ENCODE measurements at regions not wholly inside any gene's neighbourhood (a gene's known extent, or its start where the extent isn't known, plus 50 kb on each side); places are given as distances from the start of the nearest gene placed in this dataset.

DNA sequence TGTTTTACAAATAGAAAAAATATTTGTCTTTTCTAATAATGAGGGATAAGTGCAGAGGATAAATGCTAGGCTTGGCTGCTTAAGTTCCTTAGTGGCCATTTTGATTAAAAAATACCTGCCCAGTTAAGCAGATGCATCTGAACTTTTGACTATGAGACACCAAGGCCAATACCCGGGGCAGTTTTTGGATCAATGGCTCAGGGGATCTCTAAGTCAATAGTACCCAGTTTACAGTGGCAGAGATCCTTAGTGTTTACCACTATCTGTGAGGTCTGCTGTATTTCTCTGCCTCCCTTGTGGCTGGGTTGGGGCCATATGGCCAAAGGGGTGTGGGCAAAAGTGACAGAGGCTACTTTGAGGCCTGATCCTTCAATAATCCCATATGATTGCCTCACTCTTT is 184.5 kb upstream of the MAST4 start:
- Histone ChIP-seq H3K27me3 (no peaks in the 10 kb centered on the region), H3K9me3 (ENCODE audit: low read depth) (no peaks in the 10 kb centered on the region), H3F3A (ENCODE audit: low read depth) (no peaks in the 10 kb centered on the region), H3K9ac (no peak overlapping the region), H3K4me1 (no peaks in the 10 kb centered on the region), H3K4me3 (no peak overlapping the region), H3K27ac (no peak overlapping the region), H3K4me2 (no peak overlapping the region), H2AFZ (replicated peaks) (no peak overlapping the region), H3K79me2 (ENCODE audit: low read depth) (no peaks in the 10 kb centered on the region), H3K36me3 (no peaks in the 10 kb centered on the region), H4K20me1 (ENCODE audit: low read depth) (no peaks in the 10 kb centered on the region)
- Mint-ChIP-seq H3K27me3 (ENCODE audit: insufficient read depth, low read depth) (peaks cover 3% of the 10 kb centered on the region), H3K27ac (no peak overlapping the region), H3K9me3 (no peaks in the 10 kb centered on the region), H3K36me3 (no peaks in the 10 kb centered on the region), H3K4me3 (no peak overlapping the region), H3K4me1 (peaks cover 2% of the 10 kb centered on the region)
- TF ChIP-seq, protein P1, sequence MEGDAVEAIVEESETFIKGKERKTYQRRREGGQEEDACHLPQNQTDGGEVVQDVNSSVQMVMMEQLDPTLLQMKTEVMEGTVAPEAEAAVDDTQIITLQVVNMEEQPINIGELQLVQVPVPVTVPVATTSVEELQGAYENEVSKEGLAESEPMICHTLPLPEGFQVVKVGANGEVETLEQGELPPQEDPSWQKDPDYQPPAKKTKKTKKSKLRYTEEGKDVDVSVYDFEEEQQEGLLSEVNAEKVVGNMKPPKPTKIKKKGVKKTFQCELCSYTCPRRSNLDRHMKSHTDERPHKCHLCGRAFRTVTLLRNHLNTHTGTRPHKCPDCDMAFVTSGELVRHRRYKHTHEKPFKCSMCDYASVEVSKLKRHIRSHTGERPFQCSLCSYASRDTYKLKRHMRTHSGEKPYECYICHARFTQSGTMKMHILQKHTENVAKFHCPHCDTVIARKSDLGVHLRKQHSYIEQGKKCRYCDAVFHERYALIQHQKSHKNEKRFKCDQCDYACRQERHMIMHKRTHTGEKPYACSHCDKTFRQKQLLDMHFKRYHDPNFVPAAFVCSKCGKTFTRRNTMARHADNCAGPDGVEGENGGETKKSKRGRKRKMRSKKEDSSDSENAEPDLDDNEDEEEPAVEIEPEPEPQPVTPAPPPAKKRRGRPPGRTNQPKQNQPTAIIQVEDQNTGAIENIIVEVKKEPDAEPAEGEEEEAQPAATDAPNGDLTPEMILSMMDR (IDR thresholded peaks at IDR 0.05), result no peak
- TF ChIP-seq EZH2 (IDR thresholded peaks at IDR 0.05), result no peak
- no peak for TF ChIP-seq EZH2phosphoT487 (IDR thresholded peaks at IDR 0.05)
- no peak for DNase-seq (ENCODE audit: low spot score)

DNA sequence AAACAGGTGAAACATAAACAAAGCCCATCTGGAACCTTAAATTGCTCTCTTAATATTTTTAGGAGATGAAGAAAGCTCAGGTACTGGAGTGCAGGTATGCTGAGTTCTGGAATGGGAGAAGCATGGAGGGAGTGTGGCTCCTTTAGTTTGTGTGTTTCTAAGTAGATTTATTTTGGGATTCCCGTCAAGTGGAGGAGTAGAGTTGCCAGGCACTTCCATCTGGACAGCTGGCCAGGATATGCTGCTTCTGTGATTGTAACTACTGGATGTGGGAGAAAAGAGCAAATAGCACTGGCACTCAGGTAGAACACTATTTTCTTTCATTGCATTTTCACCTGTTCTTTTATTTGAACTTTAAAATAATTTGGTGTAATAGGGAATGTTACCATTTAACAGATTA is 182.3 kb upstream of the MAST4 start:
- Histone ChIP-seq H3K4me1 (no peaks in the 10 kb centered on the region), H3K4me3 (no peak overlapping the region), H3F3A (ENCODE audit: low read depth) (no peaks in the 10 kb centered on the region), H3K27me3 (no peaks in the 10 kb centered on the region), H2AFZ (replicated peaks) (no peak overlapping the region), H3K27ac (no peak overlapping the region), H3K9me3 (ENCODE audit: low read depth) (no peaks in the 10 kb centered on the region), H3K9ac (no peak overlapping the region), H3K4me2 (no peak overlapping the region), H3K79me2 (ENCODE audit: low read depth) (no peaks in the 10 kb centered on the region), H4K20me1 (ENCODE audit: low read depth) (no peaks in the 10 kb centered on the region), H3K36me3 (no peaks in the 10 kb centered on the region)
- TF ChIP-seq, protein P1 (IDR thresholded peaks at IDR 0.05), result no peak
- TF ChIP-seq EZH2 (IDR thresholded peaks at IDR 0.05), result no peak
- TF ChIP-seq EZH2phosphoT487 (IDR thresholded peaks at IDR 0.05), result no peak
- H3K9me3 Mint-ChIP-seq, result no peaks in the 10 kb centered on the region
- H3K36me3 Mint-ChIP-seq, result no peaks in the 10 kb centered on the region
- H3K4me1 Mint-ChIP-seq, result peaks cover 2% of the 10 kb centered on the region
- H3K4me3 Mint-ChIP-seq, result no peak overlapping the region
- no peak overlapping the region for H3K27ac Mint-ChIP-seq
- no peak for DNase-seq (ENCODE audit: low spot score)
- H3K27me3 Mint-ChIP-seq (ENCODE audit: insufficient read depth, low read depth), result peaks cover 2% of the 10 kb centered on the region

DNA sequence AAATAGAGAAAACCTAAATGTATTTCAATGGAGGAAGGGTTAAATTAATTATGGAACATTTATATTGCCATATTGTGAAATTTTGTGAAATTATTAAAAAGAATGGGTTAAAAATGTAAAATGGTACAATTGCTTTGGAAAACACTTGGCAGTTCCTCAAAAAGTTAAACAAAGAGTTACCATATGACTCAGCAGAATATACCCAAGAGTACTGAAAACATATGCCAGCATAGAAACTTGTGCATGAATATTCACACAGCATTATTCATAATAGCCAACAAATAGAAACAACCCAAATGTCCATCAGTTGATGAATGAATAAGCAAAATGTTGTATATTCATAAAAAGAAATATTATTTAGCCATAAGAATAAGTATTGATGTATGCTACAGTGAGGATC is 181.0 kb upstream of the MAST4 start:
- TF ChIP-seq EZH2 (IDR thresholded peaks at IDR 0.05) (no peak), EZH2phosphoT487 (IDR thresholded peaks at IDR 0.05) (no peak)
- TF ChIP-seq, protein P1 (IDR thresholded peaks at IDR 0.05), result no peak
- Histone ChIP-seq H2AFZ (replicated peaks) (no peak overlapping the region), H3K27me3 (no peaks in the 10 kb centered on the region), H3K27ac (no peak overlapping the region), H3F3A (ENCODE audit: low read depth) (no peaks in the 10 kb centered on the region), H3K9ac (no peak overlapping the region), H3K4me3 (no peak overlapping the region), H3K4me2 (no peak overlapping the region), H3K79me2 (ENCODE audit: low read depth) (no peaks in the 10 kb centered on the region), H3K4me1 (no peaks in the 10 kb centered on the region), H3K9me3 (ENCODE audit: low read depth) (no peaks in the 10 kb centered on the region), H4K20me1 (ENCODE audit: low read depth) (no peaks in the 10 kb centered on the region), H3K36me3 (no peaks in the 10 kb centered on the region)
- Mint-ChIP-seq H3K9me3 (no peaks in the 10 kb centered on the region), H3K27ac (no peak overlapping the region), H3K36me3 (no peaks in the 10 kb centered on the region), H3K4me1 (no peaks in the 10 kb centered on the region), H3K27me3 (ENCODE audit: insufficient read depth, low read depth) (peaks cover 2% of the 10 kb centered on the region), H3K4me3 (no peak overlapping the region)
- no peak for DNase-seq (ENCODE audit: low spot score)

DNA sequence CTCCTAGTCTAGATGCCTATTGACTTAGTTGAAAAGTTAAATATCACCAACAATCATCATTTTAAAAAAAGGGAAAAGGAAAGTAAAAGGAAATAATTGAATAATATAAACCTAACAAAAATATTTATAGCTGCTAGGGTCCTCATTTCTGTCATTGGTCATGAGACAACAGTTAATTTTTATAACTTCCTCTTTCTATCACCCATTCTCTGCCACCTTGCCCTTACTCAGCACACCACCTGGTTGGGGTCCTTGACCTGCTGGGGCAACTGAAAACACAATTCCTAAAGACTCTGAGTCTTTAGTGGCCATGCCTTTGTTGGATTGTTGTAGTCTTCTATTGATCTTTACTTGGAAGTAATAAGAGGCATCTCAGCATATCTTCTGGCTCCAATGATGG is 179.5 kb upstream of the MAST4 start:
- Mint-ChIP-seq H3K4me3 (no peak overlapping the region), H3K27ac (no peak overlapping the region), H3K9me3 (no peaks in the 10 kb centered on the region), H3K27me3 (ENCODE audit: insufficient read depth, low read depth) (peaks cover 2% of the 10 kb centered on the region), H3K4me1 (no peaks in the 10 kb centered on the region), H3K36me3 (no peaks in the 10 kb centered on the region)
- H3K79me2 ChIP-seq (ENCODE audit: low read depth), result no peaks in the 10 kb centered on the region
- no peaks in the 10 kb centered on the region for H4K20me1 ChIP-seq (ENCODE audit: low read depth)
- H3F3A ChIP-seq (ENCODE audit: low read depth), result no peaks in the 10 kb centered on the region
- no peak overlapping the region for H3K9ac ChIP-seq
- no peak overlapping the region for H3K4me3 ChIP-seq
- TF ChIP-seq, protein P1 (IDR thresholded peaks at IDR 0.05), result no peak
- TF ChIP-seq EZH2phosphoT487 (IDR thresholded peaks at IDR 0.05) (no peak), EZH2 (IDR thresholded peaks at IDR 0.05) (no peak)
- H3K36me3 ChIP-seq, result no peaks in the 10 kb centered on the region
- no peak overlapping the region for H3K4me2 ChIP-seq
- no peaks in the 10 kb centered on the region for H3K9me3 ChIP-seq (ENCODE audit: low read depth)
- H3K27me3 ChIP-seq, result no peaks in the 10 kb centered on the region
- no peak overlapping the region for H2AFZ ChIP-seq (replicated peaks)
- H3K27ac ChIP-seq, result no peak overlapping the region
- DNase-seq (ENCODE audit: low spot score), result no peak
- H3K4me1 ChIP-seq, result no peaks in the 10 kb centered on the region

Data from neural progenitor cell (in vitro differentiated cells).